Activated CD4-positive, alpha-beta T cell treated with anti-CD3 and anti-CD28 coated beads, Interleukin-2, Interleukin-4, amounts not matched to agents 100 ng/mL and 50 ng/mL, durations not matched to agents 16 hours and 8 hours (primary cell): ENCODE measurements at regions not wholly inside any gene's neighbourhood (a gene's known extent, or its start where the extent isn't known, plus 50 kb on each side); places are given as distances from the start of the nearest gene placed in this dataset.

Source experiments
- DNase-seq: peaks from one replicate; pipeline ENCODE4 v3.0.0-alpha.2; 2020; ENCODE audit warnings: low spot score

GRCh38 chr19:29323440-29324290 lies 110.7 kb upstream of the UQCRFS1 start:
- DNase-seq: no peak

- no peak for DNase-seq
Observed at GRCh38 chr19:29324291-29324680, 111.3 kb upstream of the UQCRFS1 start.

GRCh38 chr19:29324717-29325116 lies 111.8 kb upstream of the UQCRFS1 start:
- no peak for DNase-seq

GRCh38 chr19:29325241-29325975 lies 112.5 kb upstream of the UQCRFS1 start:
- DNase-seq: no peak

GRCh38 chr19:29326351-29326750 lies 113.4 kb upstream of the UQCRFS1 start:
- no peak for DNase-seq

- DNase-seq: no peak
Observed at GRCh38 chr19:29326849-29327840, 114.2 kb upstream of the UQCRFS1 start.

GRCh38 chr19:29328586-29328985 lies 115.6 kb upstream of the UQCRFS1 start:
- no peak for DNase-seq

GRCh38 chr19:29329460-29330134 lies 116.6 kb upstream of the UQCRFS1 start:
- DNase-seq: no peak

GRCh38 chr19:29336425-29336824 lies 123.5 kb upstream of the UQCRFS1 start:
- DNase-seq: no peak

GRCh38 chr19:29337029-29337428 lies 124.1 kb upstream of the UQCRFS1 start:
- no peak for DNase-seq

GRCh38 chr19:29338480-29338879 lies 125.5 kb upstream of the UQCRFS1 start:
- no peak for DNase-seq

- no peak for DNase-seq
Observed at GRCh38 chr19:29342721-29343120, 129.8 kb upstream of the UQCRFS1 start.

GRCh38 chr19:29364224-29364726 lies 151.3 kb upstream of the UQCRFS1 start:
- DNase-seq: no peak

GRCh38 chr19:29364999-29365398 lies 152.0 kb upstream of the UQCRFS1 start:
- no peak for DNase-seq

GRCh38 chr19:29365836-29366417 lies 153.0 kb upstream of the UQCRFS1 start:
- DNase-seq: no peak

- DNase-seq: no peak
Observed at GRCh38 chr19:29366757-29367156, 153.8 kb upstream of the UQCRFS1 start.

- DNase-seq: no peak
Observed at GRCh38 chr19:29367791-29368222, 154.9 kb upstream of the UQCRFS1 start.

- no peak for DNase-seq
Observed at GRCh38 chr19:29370276-29370675, 155.5 kb upstream of the VSTM2B start.

- no peak for DNase-seq
Observed at GRCh38 chr19:29371251-29372090, 154.3 kb upstream of the VSTM2B start.

- DNase-seq: no peak
Observed at GRCh38 chr19:29372091-29372415, 153.7 kb upstream of the VSTM2B start.
